Mucosa of descending colon (tissue), 3 donors: ENCODE measurements at regions not wholly inside any gene's neighbourhood (a gene's known extent, or its start where the extent isn't known, plus 50 kb on each side); places are given as distances from the start of the nearest gene placed in this dataset.

Source experiments
- ATAC-seq: fragments of 200-7000 bp; cut with Tn5 transposase; one replicate; pipeline ENCODE4 v1.9.1; 2020; ENCODE audit warnings: mild to moderate bottlenecking, moderate library complexity
- DNase-seq, 3 donors: peaks; one replicate each; pipeline ENCODE4 v3.0.0-alpha.2; 2020
- H3K36me3 ChIP-seq: fragments of 200-600 bp; one replicate; pipeline ENCODE4 v1.8.0; 2021; ENCODE audit warnings: low read depth, mild to moderate bottlenecking
- H3K4me1 ChIP-seq: fragments of 200-600 bp; one replicate; pipeline ENCODE4 v1.8.0; 2021; ENCODE audit warnings: low read depth, mild to moderate bottlenecking
- H3K4me3 ChIP-seq: fragments of 200-600 bp; one replicate; pipeline ENCODE4 v1.8.0; 2021; ENCODE audit warnings: mild to moderate bottlenecking
- H3K9me3 ChIP-seq: fragments of 200-600 bp; one replicate; pipeline ENCODE4 v1.8.0; 2021; ENCODE audit warnings: mild to moderate bottlenecking
- intact Hi-C, 2 donors: fragments of 100-400 bp; cut with DNase I in 1 of 2; cut with micrococcal nuclease in 1 of 2; formaldehyde crosslinking; loops; one replicate each; pipeline versions ENCODE4 v1.11.0 to v1.11.1; 2022; cut with DNase I, micrococcal nuclease
- TF ChIP-seq, protein P1 (sequence below): fragments of 200-600 bp; IDR thresholded peaks from one replicate; pipeline ENCODE4 v1.8.0; 2022; ENCODE audit warnings: antibody characterized with exemption, mild to moderate bottlenecking
- donor health status: DM: no; HTN: no; CAD: no; lungs with moderate emphysema.
- donor health status: DM: no; HTN: no; CAD: no.
- donor health status: DM: no; HTN: yes; CAD: no.

DNA sequence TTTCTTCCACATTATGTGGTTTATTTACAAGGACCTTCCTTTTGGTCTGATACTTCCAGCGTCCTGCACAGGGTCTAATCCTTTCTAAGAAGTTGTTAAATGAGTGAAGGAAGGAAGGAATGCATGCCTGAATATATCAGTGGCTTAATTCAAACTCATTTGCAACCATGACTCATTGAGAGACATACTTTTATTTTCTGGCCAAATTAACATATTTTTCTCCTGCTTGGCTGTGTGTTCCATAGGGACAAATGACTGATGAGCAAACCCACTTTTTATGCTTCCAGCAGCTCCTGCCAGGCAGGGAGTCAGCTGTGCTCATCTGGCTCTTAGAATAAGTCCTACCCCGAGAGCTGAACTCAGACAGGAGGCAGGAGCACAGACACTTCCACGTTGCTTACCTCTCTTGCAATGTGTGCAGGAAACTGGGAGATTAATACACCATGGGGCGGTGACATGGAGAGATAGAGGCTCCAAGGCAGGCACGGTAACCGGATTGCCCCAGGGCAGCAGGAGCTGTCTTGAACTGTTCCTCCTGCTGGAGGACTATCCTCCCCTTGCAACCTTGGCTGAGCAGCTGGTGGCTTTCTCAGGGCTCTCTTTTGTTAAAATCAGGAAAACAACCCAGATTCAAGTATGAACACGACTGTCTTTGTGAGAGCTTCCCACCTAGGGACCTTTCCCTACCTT lies 667.5 kb upstream of the HS6ST1 start:
- H3K4me3 ChIP-seq: no peak overlapping the region
- H3K36me3 ChIP-seq: no peaks in the 10 kb centered on the region
- intact Hi-C loops: no loop called here
- TF ChIP-seq, protein P1, sequence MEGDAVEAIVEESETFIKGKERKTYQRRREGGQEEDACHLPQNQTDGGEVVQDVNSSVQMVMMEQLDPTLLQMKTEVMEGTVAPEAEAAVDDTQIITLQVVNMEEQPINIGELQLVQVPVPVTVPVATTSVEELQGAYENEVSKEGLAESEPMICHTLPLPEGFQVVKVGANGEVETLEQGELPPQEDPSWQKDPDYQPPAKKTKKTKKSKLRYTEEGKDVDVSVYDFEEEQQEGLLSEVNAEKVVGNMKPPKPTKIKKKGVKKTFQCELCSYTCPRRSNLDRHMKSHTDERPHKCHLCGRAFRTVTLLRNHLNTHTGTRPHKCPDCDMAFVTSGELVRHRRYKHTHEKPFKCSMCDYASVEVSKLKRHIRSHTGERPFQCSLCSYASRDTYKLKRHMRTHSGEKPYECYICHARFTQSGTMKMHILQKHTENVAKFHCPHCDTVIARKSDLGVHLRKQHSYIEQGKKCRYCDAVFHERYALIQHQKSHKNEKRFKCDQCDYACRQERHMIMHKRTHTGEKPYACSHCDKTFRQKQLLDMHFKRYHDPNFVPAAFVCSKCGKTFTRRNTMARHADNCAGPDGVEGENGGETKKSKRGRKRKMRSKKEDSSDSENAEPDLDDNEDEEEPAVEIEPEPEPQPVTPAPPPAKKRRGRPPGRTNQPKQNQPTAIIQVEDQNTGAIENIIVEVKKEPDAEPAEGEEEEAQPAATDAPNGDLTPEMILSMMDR: no peak
- ATAC-seq (no peak), DNase-seq (no peak)
- H3K9me3 ChIP-seq: no peaks in the 10 kb centered on the region
- no peaks in the 10 kb centered on the region for H3K4me1 ChIP-seq

DNA sequence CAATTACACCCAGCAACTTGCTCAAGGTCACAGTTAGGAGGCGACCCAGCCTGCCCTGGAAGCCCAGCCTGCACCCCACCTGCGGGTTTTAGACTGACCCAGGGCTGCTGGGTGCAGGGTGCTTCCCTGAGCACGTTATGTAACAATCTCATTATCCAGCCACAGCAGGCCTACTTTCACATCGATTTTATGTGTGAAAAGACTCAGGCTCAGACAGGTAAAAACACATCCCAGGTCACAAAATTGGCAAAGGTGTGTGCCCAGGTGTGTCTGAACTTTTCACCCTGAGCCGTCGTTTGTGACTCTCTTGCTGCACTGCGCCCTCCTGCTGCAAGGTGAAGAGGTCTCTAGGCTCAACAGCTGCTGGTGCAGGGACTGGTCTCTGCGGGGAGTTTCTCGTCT lies 668.2 kb upstream of the HS6ST1 start:
- Histone ChIP-seq H3K4me3 (no peak overlapping the region), H3K4me1 (no peaks in the 10 kb centered on the region), H3K9me3 (no peaks in the 10 kb centered on the region), H3K36me3 (no peaks in the 10 kb centered on the region)
- TF ChIP-seq, protein P1: no peak
- no peak for ATAC-seq
- DNase-seq: no peak
- intact Hi-C loops: no loop called here

DNA sequence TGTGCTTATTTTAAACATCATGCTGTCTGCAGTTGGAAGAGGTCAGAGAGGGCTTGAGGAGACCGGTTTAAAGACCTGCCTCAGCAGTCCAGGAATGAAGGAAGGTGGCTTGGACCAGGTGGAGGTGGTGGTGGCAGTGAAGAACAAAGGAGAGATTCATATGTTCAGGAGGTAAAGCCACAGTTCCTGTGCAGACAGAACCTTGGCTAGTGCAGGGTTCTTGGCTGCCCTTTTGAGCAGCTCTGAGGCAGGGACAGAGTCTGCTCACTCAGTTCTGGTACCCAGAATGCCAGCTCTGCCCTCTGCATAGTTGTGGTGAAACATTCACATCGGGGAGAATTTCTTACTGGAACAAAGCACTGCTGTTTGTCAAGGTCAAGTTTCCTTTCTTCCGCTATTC lies 669.7 kb upstream of the HS6ST1 start:
- TF ChIP-seq, protein P1: no peak
- intact Hi-C loops: no loop called here
- DNase-seq: no peak
- Histone ChIP-seq H3K4me1 (no peaks in the 10 kb centered on the region), H3K9me3 (no peaks in the 10 kb centered on the region), H3K36me3 (no peaks in the 10 kb centered on the region), H3K4me3 (no peak overlapping the region)
- ATAC-seq: no peak

DNA sequence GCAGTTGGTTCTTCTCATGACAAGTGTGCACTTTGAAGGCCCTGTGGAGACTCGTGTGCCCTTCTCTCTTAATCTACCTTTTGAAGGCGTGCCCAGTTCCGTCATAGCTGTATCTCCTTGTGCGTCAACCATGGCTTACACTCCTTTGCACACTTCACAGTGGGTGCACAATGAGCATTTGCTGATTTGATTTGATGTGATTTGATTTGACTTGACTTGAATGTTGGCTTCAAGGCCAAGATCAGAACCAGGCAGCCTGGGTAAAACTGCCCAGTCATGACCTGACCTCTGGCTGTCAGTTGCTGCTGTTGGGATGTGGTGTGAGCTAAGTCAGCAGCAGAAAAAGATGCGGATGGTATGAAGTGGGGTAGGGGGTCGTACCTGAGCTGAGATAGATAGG lies 670.3 kb upstream of the HS6ST1 start:
- H3K9me3 ChIP-seq: no peaks in the 10 kb centered on the region
- no peak overlapping the region for H3K4me3 ChIP-seq
- ATAC-seq (no peak), DNase-seq (no peak)
- H3K36me3 ChIP-seq: no peaks in the 10 kb centered on the region
- intact Hi-C loops: no loop called here
- TF ChIP-seq, protein P1: no peak
- no peaks in the 10 kb centered on the region for H3K4me1 ChIP-seq

DNA sequence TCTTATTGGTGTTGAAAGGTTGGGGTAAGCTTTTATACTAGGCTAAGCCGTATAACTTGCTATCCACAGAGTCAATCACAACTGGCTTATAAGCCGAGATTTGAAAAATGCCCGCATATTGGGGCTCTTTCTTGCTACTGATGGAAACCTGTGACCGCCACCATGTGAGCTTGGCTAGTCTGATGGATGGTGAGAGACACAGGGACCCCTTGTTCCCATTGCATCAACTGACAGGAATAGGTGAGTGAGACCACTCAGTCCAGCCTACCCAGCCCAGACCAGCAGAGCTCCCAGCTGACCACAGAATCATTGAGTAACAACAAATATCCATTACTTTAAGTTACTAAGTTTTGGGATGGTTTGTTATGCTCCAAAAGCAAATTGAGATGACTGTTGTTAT lies 676.4 kb upstream of the HS6ST1 start:
- no peak for ATAC-seq
- intact Hi-C loops: no loop called here

More for the DNA sequence above, 676.4 kb upstream of the HS6ST1 start:
- H3K4me1 ChIP-seq: no peaks in the 10 kb centered on the region
- H3K9me3 ChIP-seq: no peaks in the 10 kb centered on the region
- H3K4me3 ChIP-seq: no peak overlapping the region
- H3K36me3 ChIP-seq: no peaks in the 10 kb centered on the region
- DNase-seq: no peak
- TF ChIP-seq, protein P1: no peak
